Mucosa of descending colon (tissue), 3 donors: ENCODE measurements at regions not wholly inside any gene's neighbourhood (a gene's known extent, or its start where the extent isn't known, plus 50 kb on each side); places are given as distances from the start of the nearest gene placed in this dataset.

Experiments
- ATAC-seq: fragments of 200-7000 bp; cut with Tn5 transposase; one replicate; pipeline ENCODE4 v1.9.1; 2020; ENCODE audit warnings: mild to moderate bottlenecking, moderate library complexity
- DNase-seq, 3 donors: peaks; one replicate each; pipeline ENCODE4 v3.0.0-alpha.2; 2020
- H3K36me3 ChIP-seq: fragments of 200-600 bp; one replicate; pipeline ENCODE4 v1.8.0; 2021; ENCODE audit warnings: low read depth, mild to moderate bottlenecking
- H3K4me1 ChIP-seq: fragments of 200-600 bp; one replicate; pipeline ENCODE4 v1.8.0; 2021; ENCODE audit warnings: low read depth, mild to moderate bottlenecking
- H3K4me3 ChIP-seq: fragments of 200-600 bp; one replicate; pipeline ENCODE4 v1.8.0; 2021; ENCODE audit warnings: mild to moderate bottlenecking
- H3K9me3 ChIP-seq: fragments of 200-600 bp; one replicate; pipeline ENCODE4 v1.8.0; 2021; ENCODE audit warnings: mild to moderate bottlenecking
- CTCF ChIP-seq: fragments of 200-600 bp; IDR thresholded peaks from one replicate; pipeline ENCODE4 v1.8.0; 2022; ENCODE audit warnings: antibody characterized with exemption, mild to moderate bottlenecking
- intact Hi-C, 2 donors: fragments of 100-400 bp; cut with DNase I in 1 of 2; cut with micrococcal nuclease in 1 of 2; formaldehyde crosslinking; loops; one replicate each; pipeline versions ENCODE4 v1.11.0 to v1.11.1; 2022; cut with DNase I, micrococcal nuclease
- donor health status: DM: no; HTN: no; CAD: no; lungs with moderate emphysema.
- donor health status: DM: no; HTN: no; CAD: no.
- donor health status: DM: no; HTN: yes; CAD: no.

GRCh38 chr10:28840971-28841370 lies 163.7 kb downstream of the BAMBI start:
- H3K36me3 ChIP-seq, result no peaks in the 10 kb centered on the region
- no peak overlapping the region for H3K4me3 ChIP-seq
- no peaks in the 10 kb centered on the region for H3K4me1 ChIP-seq
- TF ChIP-seq CTCF, result no peak
- DNase-seq (no peak), ATAC-seq (no peak)
- peaks cover 16% of the 10 kb centered on the region for H3K9me3 ChIP-seq
- intact Hi-C loops, result no loop called here

- H3K4me3 ChIP-seq, result no peak overlapping the region
- no peak for TF ChIP-seq CTCF
- intact Hi-C loops, result no loop called here
- ATAC-seq (no peak), DNase-seq (no peak)
- no peaks in the 10 kb centered on the region for H3K36me3 ChIP-seq
- no peaks in the 10 kb centered on the region for H3K4me1 ChIP-seq
- H3K9me3 ChIP-seq, result peaks cover 16% of the 10 kb centered on the region
These were observed 164.3 kb downstream of the BAMBI start for GRCh38 chr10:28841625-28842024.

- no peak for TF ChIP-seq CTCF
- peaks cover 16% of the 10 kb centered on the region for H3K9me3 ChIP-seq
- no peak overlapping the region for H3K4me3 ChIP-seq
- ATAC-seq, result no peak
- intact Hi-C loops, result no loop called here
- DNase-seq, result no peak
- H3K4me1 ChIP-seq, result no peaks in the 10 kb centered on the region
- H3K36me3 ChIP-seq, result no peaks in the 10 kb centered on the region
These were observed 165.0 kb downstream of the BAMBI start for GRCh38 chr10:28842321-28842720.

- intact Hi-C loops, result no loop called here
- Histone ChIP-seq H3K4me1 (no peaks in the 10 kb centered on the region), H3K36me3 (no peaks in the 10 kb centered on the region), H3K4me3 (no peak overlapping the region), H3K9me3 (peaks cover 16% of the 10 kb centered on the region)
- ATAC-seq, result no peak
- DNase-seq, result no peak
- TF ChIP-seq CTCF, result no peak
These were observed 167.8 kb downstream of the BAMBI start for GRCh38 chr10:28845009-28845682.

- no peak for ATAC-seq
- H3K4me3 ChIP-seq, result no peak overlapping the region
- H3K36me3 ChIP-seq, result no peaks in the 10 kb centered on the region
- H3K4me1 ChIP-seq, result no peaks in the 10 kb centered on the region
- DNase-seq, result no peak
- H3K9me3 ChIP-seq, result peaks cover 15% of the 10 kb centered on the region
- TF ChIP-seq CTCF, result no peak
- intact Hi-C loops, result no loop called here
These were observed 172.0 kb downstream of the BAMBI start for GRCh38 chr10:28849309-28849708.

- DNase-seq (no peak), ATAC-seq (no peak)
- intact Hi-C loops, result no loop called here
- Histone ChIP-seq H3K4me1 (no peaks in the 10 kb centered on the region), H3K36me3 (no peaks in the 10 kb centered on the region), H3K9me3 (peaks cover 10% of the 10 kb centered on the region), H3K4me3 (no peak overlapping the region)
- no peak for TF ChIP-seq CTCF
These were observed 172.5 kb downstream of the BAMBI start for GRCh38 chr10:28849821-28850220.
